Testis (tissue), 2 donors: ENCODE measurements at regions not wholly inside any gene's neighbourhood (a gene's known extent, or its start where the extent isn't known, plus 50 kb on each side); places are given as distances from the start of the nearest gene placed in this dataset.

Source experiments
- DNase-seq: peaks from one replicate; pipeline ENCODE4 v3.0.0-alpha.2; 2019
- H3K27ac ChIP-seq, 2 donors: fragments of 200-600 bp; sonication (generic); one replicate each; pipeline ENCODE4 v1.5.1; 2019
- H3K27me3 ChIP-seq: fragments of 200-600 bp; sonication (generic); one replicate; pipeline ENCODE4 v1.5.1; 2019
- H3K36me3 ChIP-seq: fragments of 200-600 bp; sonication (generic); one replicate; pipeline ENCODE4 v1.5.1; 2017; ENCODE audit warnings: low read depth; ENCODE audit errors: missing control alignments
- H3K4me1 ChIP-seq: fragments of 200-600 bp; sonication (generic); one replicate; pipeline ENCODE4 v1.5.1; 2019
- H3K4me3 ChIP-seq, 2 donors: fragments of 200-600 bp; sonication (generic); one replicate each; pipeline ENCODE4 v1.5.1; 2017 to 2019
- H3K9me3 ChIP-seq: fragments of 200-600 bp; sonication (generic); one replicate; pipeline ENCODE4 v1.5.1; 2017
- CTCF ChIP-seq, 3 experiments: fragments of 450-650 bp in 2 of 3; fragments of 200-600 bp in 1 of 3; sonication (generic) in 1 of 3; IDR thresholded peaks; one replicate each; pipeline ENCODE4 v1.5.1; 2016 to 2019; ENCODE audit warnings: antibody characterized with exemption in 3 of 3, mild to moderate bottlenecking in 2 of 3, moderate library complexity in 1 of 3
- POLR2A ChIP-seq: fragments of 450-650 bp; IDR thresholded peaks from one replicate; pipeline ENCODE4 v1.6.1; 2017; ENCODE audit warnings: antibody characterized with exemption, mild to moderate bottlenecking, moderate library complexity
- WGBS, 2 donors: methylation state at CpG; one replicate each; pipeline ENCODE4 v1.1.5; 2018; 5-methylcytosine and 5-hydroxymethylcytosine counted together
- intact Hi-C: fragments of 100-400 bp; cut with DNase I; formaldehyde crosslinking; loops from one replicate; pipeline ENCODE4 v1.15.1; 2023; ENCODE audit warnings: low total_unique reads

DNA sequence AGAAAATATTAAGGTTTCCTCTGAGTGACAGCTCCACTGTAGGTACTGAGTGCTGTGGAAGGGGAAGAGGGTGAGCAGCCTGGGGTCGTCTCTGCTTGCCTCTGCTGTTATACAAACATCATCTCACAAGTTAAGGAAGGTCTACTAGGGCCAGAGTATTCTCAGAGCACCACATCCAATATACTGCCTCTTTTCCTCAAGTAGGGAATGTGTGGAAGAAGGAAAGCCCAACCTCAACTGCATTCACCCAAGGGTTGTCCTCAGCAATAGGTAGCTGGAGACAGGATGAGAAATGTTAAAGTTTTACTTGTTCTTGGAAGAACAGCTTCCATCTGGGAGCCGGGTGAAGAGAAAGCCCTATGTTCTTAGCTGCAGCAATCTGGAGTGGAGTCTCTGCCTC lies 1062.3 kb upstream of the CDH10 start:
- Histone ChIP-seq H3K4me3 (no peak overlapping the region), H3K4me1 (no peaks in the 10 kb centered on the region), H3K27ac (no peak overlapping the region), H3K9me3 (no peaks in the 10 kb centered on the region), H3K36me3 (no peaks in the 10 kb centered on the region), H3K27me3 (no peaks in the 10 kb centered on the region)
- TF ChIP-seq CTCF (IDR thresholded peaks at IDR 0.05): no peak
- no peak for TF ChIP-seq POLR2A
- intact Hi-C loops: no loop called here
- WGBS, 2 donors: 56 to 60% methylated on average over 2 of the region's 2 CpGs
- DNase-seq: no peak

DNA sequence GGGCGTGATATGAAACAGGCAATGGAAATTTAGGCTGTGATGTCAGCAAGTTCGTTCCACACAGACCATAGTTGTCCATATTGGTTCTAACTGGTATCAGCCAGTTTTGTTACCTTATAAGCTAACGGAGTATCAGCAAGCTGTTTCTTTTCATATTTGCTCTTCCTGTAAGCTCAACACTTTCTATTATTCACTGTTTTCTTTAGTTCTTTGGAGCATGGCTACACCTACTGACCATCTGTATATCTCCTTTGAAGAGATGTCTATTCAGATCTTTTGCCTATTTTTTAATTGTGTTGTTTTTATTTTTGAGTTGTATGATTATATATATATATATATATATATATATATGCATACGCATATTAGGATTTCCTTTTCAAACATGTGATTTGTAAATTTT lies 1057.2 kb upstream of the CDH10 start:
- no peak for DNase-seq
- intact Hi-C loops: no loop called here
- Histone ChIP-seq H3K36me3 (no peaks in the 10 kb centered on the region), H3K4me1 (no peaks in the 10 kb centered on the region), H3K4me3 (no peak overlapping the region), H3K9me3 (no peaks in the 10 kb centered on the region), H3K27me3 (no peaks in the 10 kb centered on the region), H3K27ac (no peak overlapping the region)
- 77 to 85% methylated on average over 4 of the region's 4 CpGs for WGBS, 2 donors
- TF ChIP-seq POLR2A (no peak), CTCF (IDR thresholded peaks at IDR 0.05) (no peak)

DNA sequence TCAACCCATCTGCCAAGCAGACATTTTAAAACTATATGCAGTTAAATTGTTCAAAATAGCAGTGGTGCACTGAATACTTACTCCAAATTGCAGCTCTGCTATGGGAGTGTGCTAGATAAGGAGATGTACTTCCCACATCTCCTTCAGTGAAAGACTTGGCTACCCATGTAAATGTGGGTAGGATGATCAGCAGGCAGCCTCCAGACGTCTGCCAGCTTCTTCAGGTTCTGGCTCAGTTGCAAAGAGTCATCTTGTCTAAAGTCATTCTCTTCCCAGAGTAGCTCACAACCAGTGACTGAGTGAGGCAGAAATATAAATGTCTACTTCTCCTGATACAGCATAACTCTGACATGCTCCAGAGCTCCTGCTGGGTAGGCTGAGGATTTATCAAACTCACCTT lies 1050.0 kb upstream of the CDH10 start:
- WGBS, 2 donors: 45 to 50% methylated on average over 1 of the region's 1 CpG
- H3K4me3 ChIP-seq: no peak overlapping the region
- H3K27ac ChIP-seq: no peak overlapping the region
- H3K36me3 ChIP-seq: no peaks in the 10 kb centered on the region
- intact Hi-C loops: no loop called here
- TF ChIP-seq CTCF (IDR thresholded peaks at IDR 0.05) (no peak), POLR2A (no peak)
- no peaks in the 10 kb centered on the region for H3K9me3 ChIP-seq
- no peak for DNase-seq
- no peaks in the 10 kb centered on the region for H3K4me1 ChIP-seq
- H3K27me3 ChIP-seq: no peaks in the 10 kb centered on the region

GRCh38 chr5:25688156-25688555 lies 1043.4 kb upstream of the CDH10 start:
- no peaks in the 10 kb centered on the region for H3K36me3 ChIP-seq
- WGBS, 2 donors: 69 to 77% methylated on average over 3 of the region's 3 CpGs
- H3K4me1 ChIP-seq: no peaks in the 10 kb centered on the region
- H3K9me3 ChIP-seq: no peaks in the 10 kb centered on the region
- no peak overlapping the region for H3K27ac ChIP-seq
- DNase-seq: no peak
- intact Hi-C loops: no loop called here
- no peaks in the 10 kb centered on the region for H3K27me3 ChIP-seq
- TF ChIP-seq CTCF (IDR thresholded peaks at IDR 0.05): no peak
- no peak for TF ChIP-seq POLR2A
- H3K4me3 ChIP-seq: no peak overlapping the region

GRCh38 chr5:25669645-25670401 lies 1025.0 kb upstream of the CDH10 start:
- no peaks in the 10 kb centered on the region for H3K9me3 ChIP-seq
- H3K4me1 ChIP-seq: no peaks in the 10 kb centered on the region
- H3K4me3 ChIP-seq: no peak overlapping the region
- WGBS, 2 donors: 65 to 76% methylated on average over 1 of the region's 1 CpG
- no peaks in the 10 kb centered on the region for H3K36me3 ChIP-seq
- intact Hi-C loops: no loop called here
- DNase-seq: no peak
- no peak for TF ChIP-seq POLR2A
- TF ChIP-seq CTCF (IDR thresholded peaks at IDR 0.05): no peak
- H3K27ac ChIP-seq: no peak overlapping the region
- H3K27me3 ChIP-seq: no peaks in the 10 kb centered on the region
